Activated naive CD4-positive, alpha-beta T cell treated with anti-CD3 and anti-CD28 coated beads for 36 hours (primary cell): ENCODE measurements at regions not wholly inside any gene's neighbourhood (a gene's known extent, or its start where the extent isn't known, plus 50 kb on each side); places are given as distances from the start of the nearest gene placed in this dataset.
"Not testable (repeated sequence)": the region's sequence is repeated elsewhere in the genome, so short reads cannot be mapped to it uniquely, and the experiment has no call there.

Source experiments
- CTCF ChIA-PET: fragments of 350-600 bp; sonication (Branson Sonifier 250); formaldehyde crosslinking; loops from one replicate; lab custom pipeline; 2021; ENCODE audit warnings: antibody characterized with exemption; lab: Charles Lee
- DNase-seq: peaks from one replicate; pipeline ENCODE4 v3.0.0-alpha.2; 2020
- H3K27ac Mint-ChIP-seq: one replicate; pipeline ENCODE4 v1.8.0; 2021; ENCODE audit warnings: mild to moderate bottlenecking, mixed read lengths
- H3K27me3 Mint-ChIP-seq: one replicate; pipeline ENCODE4 v1.8.0; 2021; ENCODE audit warnings: low read depth, mixed read lengths
- H3K36me3 Mint-ChIP-seq: one replicate; pipeline ENCODE4 v1.8.0; 2021; ENCODE audit warnings: low read depth, mixed read lengths
- H3K4me1 Mint-ChIP-seq: one replicate; pipeline ENCODE4 v1.8.0; 2021; ENCODE audit warnings: low read depth, mixed read lengths
- H3K4me3 Mint-ChIP-seq: one replicate; pipeline ENCODE4 v1.8.0; 2021; ENCODE audit warnings: mild to moderate bottlenecking, moderate library complexity, mixed read lengths
- H3K9me3 Mint-ChIP-seq: one replicate; pipeline ENCODE4 v1.8.0; 2021; ENCODE audit warnings: mixed read lengths
- intact Hi-C: fragments of 100-400 bp; cut with micrococcal nuclease; formaldehyde crosslinking; loops from one replicate; pipeline ENCODE4 v1.15.1; 2023

DNA sequence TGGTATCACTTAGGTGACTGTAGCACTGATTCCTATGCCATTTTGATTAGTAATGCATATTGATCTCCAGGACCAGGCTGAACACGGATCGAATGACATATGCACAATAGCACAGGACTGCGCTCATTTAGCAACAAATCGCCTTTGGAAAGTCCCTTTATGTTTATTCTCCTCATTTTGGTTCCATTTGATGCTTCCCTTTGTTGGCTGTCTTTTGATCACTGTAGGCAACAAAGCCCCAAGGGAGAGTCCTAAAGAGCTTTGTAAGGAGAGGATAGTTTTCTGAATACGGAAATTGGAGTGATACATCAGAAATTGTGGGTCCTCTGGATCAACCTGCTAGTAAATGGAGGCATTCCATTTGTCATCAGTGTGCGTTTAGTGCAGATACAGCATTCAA is 1111.4 kb downstream of the SORCS1 start:
- no peak overlapping the region for H3K4me3 Mint-ChIP-seq
- DNase-seq, result no peak
- peaks cover 2% of the 10 kb centered on the region for H3K27me3 Mint-ChIP-seq
- intact Hi-C loops, result no loop called here
- no peak overlapping the region for H3K27ac Mint-ChIP-seq
- no peaks in the 10 kb centered on the region for H3K4me1 Mint-ChIP-seq
- H3K9me3 Mint-ChIP-seq, result peaks cover 2% of the 10 kb centered on the region
- CTCF ChIA-PET, result no interaction called here
- no peaks in the 10 kb centered on the region for H3K36me3 Mint-ChIP-seq

DNA sequence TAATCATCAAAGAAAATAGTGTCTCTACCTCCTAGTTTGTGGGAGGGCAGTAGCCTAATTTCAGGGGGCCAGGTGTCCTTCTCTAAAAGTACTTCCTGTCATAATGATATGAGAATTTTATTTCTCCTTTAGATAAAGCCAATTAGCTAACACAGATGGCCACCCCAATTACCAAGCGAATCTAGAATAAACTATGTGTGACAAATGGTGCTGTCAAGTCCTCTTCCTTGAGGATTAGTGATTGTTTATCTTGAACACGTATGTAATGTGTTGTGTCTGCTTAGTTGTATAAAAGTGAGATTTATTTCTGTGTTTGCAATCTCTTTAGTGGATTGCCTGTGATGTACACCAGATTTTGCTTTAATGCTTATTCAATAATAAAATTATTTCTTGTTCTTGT is 1120.0 kb downstream of the SORCS1 start:
- H3K36me3 Mint-ChIP-seq, result no peaks in the 10 kb centered on the region
- H3K27ac Mint-ChIP-seq, result no peak overlapping the region
- CTCF ChIA-PET, result no interaction called here
- no peaks in the 10 kb centered on the region for H3K4me1 Mint-ChIP-seq
- no peak for DNase-seq
- intact Hi-C loops, result no loop called here
- no peak overlapping the region for H3K4me3 Mint-ChIP-seq
- no peaks in the 10 kb centered on the region for H3K27me3 Mint-ChIP-seq
- H3K9me3 Mint-ChIP-seq, result peaks cover 2% of the 10 kb centered on the region

- CTCF ChIA-PET, result interaction anchor here (0.6 kb wide), 1 partner anchor 21 kb away, joined by 3 read pairs; no protein-coding TSS in a partner anchor
- Mint-ChIP-seq H3K27me3 (no peaks in the 10 kb centered on the region), H3K9me3 (peaks cover 2% of the 10 kb centered on the region), H3K27ac (no peak overlapping the region), H3K4me1 (no peaks in the 10 kb centered on the region), H3K36me3 (no peaks in the 10 kb centered on the region), H3K4me3 (no peak overlapping the region)
- intact Hi-C loops, result no loop called here
- DNase-seq, result no peak
Measured at GRCh38 chr10:106043863-106044262, 1120.6 kb downstream of the SORCS1 start.

- no peak overlapping the region for H3K4me3 Mint-ChIP-seq
- no peak for DNase-seq
- no peak overlapping the region for H3K27ac Mint-ChIP-seq
- no peaks in the 10 kb centered on the region for H3K36me3 Mint-ChIP-seq
- H3K9me3 Mint-ChIP-seq, result peaks cover 10% of the 10 kb centered on the region
- no peaks in the 10 kb centered on the region for H3K27me3 Mint-ChIP-seq
- no peaks in the 10 kb centered on the region for H3K4me1 Mint-ChIP-seq
- intact Hi-C loops, result no loop called here
- CTCF ChIA-PET, result no interaction called here
Measured at GRCh38 chr10:106038246-106038645, 1126.3 kb downstream of the SORCS1 start.

DNA sequence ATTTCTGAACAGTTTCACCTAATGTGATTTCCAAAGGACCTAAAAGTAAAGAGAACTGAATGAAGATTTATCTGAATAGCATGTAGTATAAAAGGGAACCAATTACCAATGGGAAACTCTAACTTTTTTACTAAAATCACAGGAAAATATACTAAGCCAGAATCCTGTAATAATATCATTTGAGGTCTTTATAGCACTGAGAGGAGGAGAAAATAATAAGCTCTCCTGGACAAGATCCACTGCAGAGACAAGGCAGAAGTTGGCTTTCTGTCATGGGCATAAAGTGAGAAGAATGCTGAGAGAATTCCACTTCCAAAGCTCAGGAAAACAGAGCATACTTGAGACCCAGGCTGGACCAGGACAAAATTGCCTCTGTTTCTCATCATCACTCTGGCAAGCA is 1131.4 kb downstream of the SORCS1 start:
- intact Hi-C loops, result no loop called here
- CTCF ChIA-PET, result no interaction called here
- H3K9me3 Mint-ChIP-seq, result peaks cover 4% of the 10 kb centered on the region

GRCh38 chr10:106032450-106033002 is 1132.0 kb downstream of the SORCS1 start:
- Mint-ChIP-seq H3K36me3 (no peaks in the 10 kb centered on the region), H3K4me3 (no peak overlapping the region), H3K27ac (no peak overlapping the region), H3K27me3 (no peaks in the 10 kb centered on the region), H3K4me1 (no peaks in the 10 kb centered on the region), H3K9me3 (peaks cover 3% of the 10 kb centered on the region)
- CTCF ChIA-PET, result no interaction called here
- intact Hi-C loops, result no loop called here
- DNase-seq, result no peak

More for the DNA sequence above, 1131.4 kb downstream of the SORCS1 start:
- H3K4me1 Mint-ChIP-seq, result no peaks in the 10 kb centered on the region
- H3K4me3 Mint-ChIP-seq, result no peak overlapping the region
- no peak for DNase-seq
- H3K27me3 Mint-ChIP-seq, result no peaks in the 10 kb centered on the region
- no peak overlapping the region for H3K27ac Mint-ChIP-seq
- no peaks in the 10 kb centered on the region for H3K36me3 Mint-ChIP-seq

DNA sequence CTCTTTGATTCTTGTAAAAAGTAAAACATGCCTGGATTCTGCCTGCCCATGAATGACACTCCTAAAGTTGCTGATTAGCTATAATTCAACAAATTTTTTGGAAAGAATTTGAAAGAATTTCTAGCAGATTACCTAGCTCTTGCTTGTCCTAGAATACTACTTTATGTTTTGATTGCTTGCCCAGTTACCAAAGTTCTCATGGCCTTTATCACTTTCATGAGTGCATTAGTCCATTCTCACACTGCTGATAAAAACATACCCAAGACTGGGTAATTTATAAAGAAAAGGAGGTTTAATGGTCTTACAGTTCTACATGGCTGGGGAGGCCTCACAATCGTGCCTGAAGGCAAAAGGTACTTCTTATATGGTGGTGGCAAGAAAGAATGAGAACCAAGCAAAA is 1137.3 kb downstream of the SORCS1 start:
- no peak overlapping the region for H3K27ac Mint-ChIP-seq
- DNase-seq, result no peak
- H3K27me3 Mint-ChIP-seq, result no peaks in the 10 kb centered on the region
- no peaks in the 10 kb centered on the region for H3K4me1 Mint-ChIP-seq
- CTCF ChIA-PET, result no interaction called here
- H3K36me3 Mint-ChIP-seq, result no peaks in the 10 kb centered on the region
- H3K4me3 Mint-ChIP-seq, result no peak overlapping the region
- no peaks in the 10 kb centered on the region for H3K9me3 Mint-ChIP-seq
- intact Hi-C loops, result no loop called here

- intact Hi-C loops, result no loop called here
Measured at GRCh38 chr10:106025208-106025811, 1139.2 kb downstream of the SORCS1 start.

DNA sequence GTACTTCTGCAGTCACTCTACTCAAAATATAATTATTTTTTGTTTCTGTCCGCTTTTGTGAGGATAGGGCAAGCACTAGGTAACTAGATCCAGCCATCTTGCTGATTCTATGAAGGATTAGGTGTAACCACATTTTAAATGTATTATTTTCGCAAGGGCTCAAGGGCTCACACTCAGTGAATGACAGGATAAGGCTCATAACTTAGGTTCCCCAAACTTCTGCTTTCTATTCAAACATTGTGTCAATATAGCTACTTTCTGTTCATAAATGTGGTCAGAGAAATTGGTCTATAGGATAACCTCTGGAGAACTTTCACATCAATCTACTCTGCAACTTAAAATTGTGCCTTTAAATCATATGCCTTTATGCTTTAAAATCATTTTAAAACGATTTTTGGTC is 1141.2 kb downstream of the SORCS1 start:
- Mint-ChIP-seq H3K4me1 (no peaks in the 10 kb centered on the region), H3K27me3 (no peaks in the 10 kb centered on the region), H3K36me3 (no peaks in the 10 kb centered on the region), H3K9me3 (peaks cover 4% of the 10 kb centered on the region), H3K4me3 (no peak overlapping the region), H3K27ac (no peak overlapping the region)
- CTCF ChIA-PET, result interaction anchor here (0.6 kb wide), 1 partner anchor 20 kb away, joined by 3 read pairs; no protein-coding TSS in a partner anchor
- intact Hi-C loops, result no loop called here
- DNase-seq, result no peak

More at GRCh38 chr10:106025208-106025811, 1139.2 kb downstream of the SORCS1 start:
- Mint-ChIP-seq H3K9me3 (peaks cover 4% of the 10 kb centered on the region), H3K27me3 (no peaks in the 10 kb centered on the region), H3K27ac (no peak overlapping the region), H3K4me1 (no peaks in the 10 kb centered on the region), H3K36me3 (no peaks in the 10 kb centered on the region), H3K4me3 (no peak overlapping the region)
- CTCF ChIA-PET, result interaction anchor here (1.0 kb wide), 1 partner anchor 41 kb away, joined by 3 read pairs; no protein-coding TSS in a partner anchor
- DNase-seq, result no peak

GRCh38 chr10:106019559-106019958 is 1144.9 kb downstream of the SORCS1 start:
- H3K4me1 Mint-ChIP-seq, H3K36me3 Mint-ChIP-seq, H3K27ac Mint-ChIP-seq, CTCF ChIA-PET, H3K9me3 Mint-ChIP-seq, intact Hi-C loops, DNase-seq, H3K4me3 Mint-ChIP-seq, H3K27me3 Mint-ChIP-seq: not testable (repeated sequence)

GRCh38 chr10:106015369-106016199 is 1148.9 kb downstream of the SORCS1 start:
- H3K27ac Mint-ChIP-seq, H3K36me3 Mint-ChIP-seq, CTCF ChIA-PET, intact Hi-C loops, H3K4me1 Mint-ChIP-seq, H3K27me3 Mint-ChIP-seq, H3K9me3 Mint-ChIP-seq, DNase-seq, H3K4me3 Mint-ChIP-seq: not testable (repeated sequence)

- intact Hi-C loops, result no loop called here
- H3K27me3 Mint-ChIP-seq, result peaks cover 7% of the 10 kb centered on the region
- no peak overlapping the region for H3K27ac Mint-ChIP-seq
- peaks cover 9% of the 10 kb centered on the region for H3K9me3 Mint-ChIP-seq
- DNase-seq, result no peak
- CTCF ChIA-PET, result no interaction called here
- no peak overlapping the region for H3K4me3 Mint-ChIP-seq
- no peaks in the 10 kb centered on the region for H3K36me3 Mint-ChIP-seq
- H3K4me1 Mint-ChIP-seq, result no peaks in the 10 kb centered on the region
Measured at GRCh38 chr10:106011250-106011649, 1153.3 kb downstream of the SORCS1 start.
